ENCODE measurements at regions not wholly inside any gene's neighbourhood (a gene's known extent, or its start where the extent isn't known, plus 50 kb on each side); places are given as distances from the start of the nearest gene placed in this dataset.

DNA sequence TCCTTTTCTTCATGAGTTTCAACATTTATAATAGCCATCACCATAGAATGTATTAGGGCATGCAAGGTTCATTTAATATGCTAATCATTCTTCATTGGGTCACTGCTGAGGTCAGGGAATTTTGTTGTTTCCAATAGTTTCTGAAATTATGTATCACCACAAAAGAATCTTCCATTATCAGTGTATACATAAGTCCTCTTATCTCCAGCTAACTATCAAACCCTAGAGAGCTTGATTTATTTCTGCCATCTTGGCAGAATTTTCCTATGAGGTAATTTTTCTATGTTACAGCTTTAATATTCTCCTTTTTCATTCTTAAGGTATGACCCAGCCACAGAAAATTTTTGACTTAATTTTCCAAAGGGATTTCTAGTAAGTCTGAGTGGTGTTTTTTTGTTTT lies 415.0 kb upstream of the SLITRK1 start:
- TF ChIP-seq EZH2 (IDR thresholded peaks at IDR 0.05; ENCODE audit: insufficient read depth, low read length): no peak
- TF ChIP-seq, protein P1, sequence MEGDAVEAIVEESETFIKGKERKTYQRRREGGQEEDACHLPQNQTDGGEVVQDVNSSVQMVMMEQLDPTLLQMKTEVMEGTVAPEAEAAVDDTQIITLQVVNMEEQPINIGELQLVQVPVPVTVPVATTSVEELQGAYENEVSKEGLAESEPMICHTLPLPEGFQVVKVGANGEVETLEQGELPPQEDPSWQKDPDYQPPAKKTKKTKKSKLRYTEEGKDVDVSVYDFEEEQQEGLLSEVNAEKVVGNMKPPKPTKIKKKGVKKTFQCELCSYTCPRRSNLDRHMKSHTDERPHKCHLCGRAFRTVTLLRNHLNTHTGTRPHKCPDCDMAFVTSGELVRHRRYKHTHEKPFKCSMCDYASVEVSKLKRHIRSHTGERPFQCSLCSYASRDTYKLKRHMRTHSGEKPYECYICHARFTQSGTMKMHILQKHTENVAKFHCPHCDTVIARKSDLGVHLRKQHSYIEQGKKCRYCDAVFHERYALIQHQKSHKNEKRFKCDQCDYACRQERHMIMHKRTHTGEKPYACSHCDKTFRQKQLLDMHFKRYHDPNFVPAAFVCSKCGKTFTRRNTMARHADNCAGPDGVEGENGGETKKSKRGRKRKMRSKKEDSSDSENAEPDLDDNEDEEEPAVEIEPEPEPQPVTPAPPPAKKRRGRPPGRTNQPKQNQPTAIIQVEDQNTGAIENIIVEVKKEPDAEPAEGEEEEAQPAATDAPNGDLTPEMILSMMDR (IDR thresholded peaks at IDR 0.05; ENCODE audit: insufficient read depth, low read depth, low read length): no peak

All from astrocyte (in vitro differentiated cells and primary cell).